AG04450 (cell line): ENCODE measurements at regions not wholly inside any gene's neighbourhood (a gene's known extent, or its start where the extent isn't known, plus 50 kb on each side); places are given as distances from the start of the nearest gene placed in this dataset.

Source experiments
- CTCF ChIA-PET: fragments of 300-600, 350-600 bp; formaldehyde crosslinking; extraction: SDS; loops from one replicate; lab custom pipeline; 2022; ENCODE audit warnings: antibody characterized with exemption, inconsistent platforms; lab: Charles Lee
- POLR2A ChIA-PET: fragments of 350-600 bp; formaldehyde crosslinking; extraction: SDS; loops from one replicate; lab custom pipeline; 2021; ENCODE audit warnings: antibody characterized with exemption, inconsistent platforms; lab: Yijun Ruan, JAX
- DNase-seq: peaks from one replicate; pipeline ENCODE4 v3.0.0-alpha.2; 2011; ENCODE audit warnings: low read depth, low spot score
- H3K27ac ChIP-seq: one replicate; pipeline ENCODE4 v1.5.1; 2012; ENCODE audit warnings: low read depth, low read length, control low read depth
- H3K27me3 ChIP-seq: one replicate; pipeline ENCODE4 v1.6.0; 2012; ENCODE audit warnings: low read length; ENCODE audit not compliant: control insufficient read depth, insufficient read depth
- H3K4me3 ChIP-seq: 2 replicates; pipeline ENCODE4 v1.5.1; 2011; ENCODE audit warnings: mild to moderate bottlenecking, low read depth, low read length, control low read depth
- H3K9me3 ChIP-seq: 2 replicates; pipeline ENCODE4 v1.5.1; 2012; ENCODE audit warnings: low read length; ENCODE audit not compliant: control insufficient read depth, insufficient read depth
- CTCF ChIP-seq: IDR thresholded peaks from 2 replicates; pipeline ENCODE4 v1.5.1; 2011; ENCODE audit warnings: low read depth, low read length, control low read depth, inconsistent platforms

- Histone ChIP-seq H3K27ac (no peak overlapping the region), H3K4me3 (no peak overlapping the region), H3K9me3 (peaks cover 22% of the 10 kb centered on the region), H3K27me3 (no peaks in the 10 kb centered on the region)
- POLR2A ChIA-PET, result no interaction called here
- TF ChIP-seq CTCF, result no peak
- DNase-seq, result no peak
- CTCF ChIA-PET, result no interaction called here
These were observed 232.1 kb downstream of the MED10 start for GRCh38 chr5:6146271-6146670.

GRCh38 chr5:6145616-6146237 lies 232.6 kb downstream of the MED10 start:
- DNase-seq, result no peak
- Histone ChIP-seq H3K9me3 (peaks cover 22% of the 10 kb centered on the region), H3K4me3 (no peak overlapping the region), H3K27ac (no peak overlapping the region), H3K27me3 (no peaks in the 10 kb centered on the region)
- ChIA-PET CTCF (no interaction called here), POLR2A (no interaction called here)
- TF ChIP-seq CTCF, result no peak

GRCh38 chr5:6143523-6143922 lies 234.8 kb downstream of the MED10 start:
- peaks cover 27% of the 10 kb centered on the region for H3K9me3 ChIP-seq
- no peak for DNase-seq
- no peaks in the 10 kb centered on the region for H3K27me3 ChIP-seq
- no peak overlapping the region for H3K4me3 ChIP-seq
- no peak for TF ChIP-seq CTCF
- ChIA-PET CTCF (no interaction called here), POLR2A (no interaction called here)
- H3K27ac ChIP-seq, result no peak overlapping the region

GRCh38 chr5:6142353-6142752 lies 236.0 kb downstream of the MED10 start:
- no peak overlapping the region for H3K27ac ChIP-seq
- H3K27me3 ChIP-seq, result no peaks in the 10 kb centered on the region
- ChIA-PET POLR2A (no interaction called here), CTCF (no interaction called here)
- DNase-seq, result no peak
- peaks cover 23% of the 10 kb centered on the region for H3K9me3 ChIP-seq
- TF ChIP-seq CTCF, result no peak
- no peak overlapping the region for H3K4me3 ChIP-seq

- TF ChIP-seq CTCF, result no peak
- Histone ChIP-seq H3K9me3 (peaks cover 18% of the 10 kb centered on the region), H3K27ac (no peak overlapping the region), H3K27me3 (no peaks in the 10 kb centered on the region), H3K4me3 (no peak overlapping the region)
- DNase-seq, result no peak
- POLR2A ChIA-PET, result no interaction called here
- CTCF ChIA-PET, result interaction anchor here (0.6 to 1.3 kb wide), 2 partner anchors 13 to 55 kb away, joined by 3 to 4 read pairs; no protein-coding TSS in a partner anchor
These were observed 238.1 kb downstream of the MED10 start for GRCh38 chr5:6140219-6140618.
